Calu3 (cell line): ENCODE measurements at regions not wholly inside any gene's neighbourhood (a gene's known extent, or its start where the extent isn't known, plus 50 kb on each side); places are given as distances from the start of the nearest gene placed in this dataset.

Source experiments
- BruUV-seq: library from RNA; stranded (reverse); fragments of 400-500 nt; replicated peaks from 2 replicates; lab custom pipeline; 2021; lab: Mats Ljungman, UMichigan
- CTCF ChIA-PET: fragments of 300-600 bp; sonication (Branson Sonifier 250); formaldehyde crosslinking; loops from one replicate; lab custom pipeline; 2022; ENCODE audit warnings: antibody characterized with exemption; lab: Charles Lee
- DNase-seq: peaks from one replicate; pipeline ENCODE4 v3.0.0; 2022
- H3K27ac Mint-ChIP-seq: one replicate; pipeline ENCODE4 v1.8.0; 2022; ENCODE audit warnings: mixed read lengths; ENCODE audit not compliant: unreplicated experiment
- H3K27me3 Mint-ChIP-seq: one replicate; pipeline ENCODE4 v1.8.0; 2022; ENCODE audit warnings: mixed read lengths; ENCODE audit not compliant: unreplicated experiment
- H3K36me3 Mint-ChIP-seq: one replicate; pipeline ENCODE4 v1.8.0; 2022; ENCODE audit warnings: mild to moderate bottlenecking, moderate library complexity, mixed read lengths; ENCODE audit not compliant: insufficient read depth, unreplicated experiment
- H3K4me1 Mint-ChIP-seq: one replicate; pipeline ENCODE4 v1.8.0; 2022; ENCODE audit warnings: mild to moderate bottlenecking, low read depth, mixed read lengths; ENCODE audit not compliant: unreplicated experiment
- H3K4me3 Mint-ChIP-seq: one replicate; pipeline ENCODE4 v1.8.0; 2022; ENCODE audit warnings: mild to moderate bottlenecking, low read depth, moderate library complexity, mixed read lengths; ENCODE audit not compliant: unreplicated experiment
- H3K9me3 Mint-ChIP-seq: one replicate; pipeline ENCODE4 v1.8.0; 2022; ENCODE audit warnings: low read depth, mixed read lengths; ENCODE audit not compliant: unreplicated experiment
- intact Hi-C: fragments of 100-400 bp; cut with micrococcal nuclease; formaldehyde crosslinking; loops from one replicate; pipeline ENCODE4 v1.10.0; 2022; ENCODE audit not compliant: unreplicated experiment
- TF ChIP-seq, protein P1 (sequence below): fragments of 200-600 bp; IDR thresholded peaks from one replicate; pipeline ENCODE4 v1.8.0; 2022; ENCODE audit warnings: antibody characterized with exemption; ENCODE audit not compliant: unreplicated experiment

DNA sequence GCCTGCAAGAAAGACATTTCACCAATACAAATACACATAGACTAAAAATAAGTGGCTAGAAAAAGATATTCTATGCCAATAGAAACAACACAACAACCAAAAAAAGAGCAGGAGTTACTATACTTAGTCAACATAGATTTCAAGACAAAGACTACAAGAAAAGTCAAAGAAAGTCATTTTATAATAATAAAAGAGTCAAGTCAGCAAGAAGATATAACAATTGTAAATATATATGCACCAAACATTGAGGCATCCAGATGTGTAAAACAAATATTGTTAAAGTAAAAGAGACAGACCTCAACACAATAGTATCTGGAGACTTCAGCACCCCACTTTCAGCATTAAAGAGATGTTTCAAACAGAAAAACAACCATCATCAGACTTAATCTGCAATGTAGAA lies 104.6 kb downstream of the AMY1C start:
- H3K27me3 Mint-ChIP-seq, result no peaks in the 10 kb centered on the region
- no peaks in the 10 kb centered on the region for H3K4me1 Mint-ChIP-seq
- CTCF ChIA-PET, result no interaction called here
- DNase-seq, result no peak
- no peak overlapping the region for H3K4me3 Mint-ChIP-seq
- no TSS peak for BruUV-seq
- peaks cover 11% of the 10 kb centered on the region for H3K9me3 Mint-ChIP-seq
- TF ChIP-seq, protein P1, sequence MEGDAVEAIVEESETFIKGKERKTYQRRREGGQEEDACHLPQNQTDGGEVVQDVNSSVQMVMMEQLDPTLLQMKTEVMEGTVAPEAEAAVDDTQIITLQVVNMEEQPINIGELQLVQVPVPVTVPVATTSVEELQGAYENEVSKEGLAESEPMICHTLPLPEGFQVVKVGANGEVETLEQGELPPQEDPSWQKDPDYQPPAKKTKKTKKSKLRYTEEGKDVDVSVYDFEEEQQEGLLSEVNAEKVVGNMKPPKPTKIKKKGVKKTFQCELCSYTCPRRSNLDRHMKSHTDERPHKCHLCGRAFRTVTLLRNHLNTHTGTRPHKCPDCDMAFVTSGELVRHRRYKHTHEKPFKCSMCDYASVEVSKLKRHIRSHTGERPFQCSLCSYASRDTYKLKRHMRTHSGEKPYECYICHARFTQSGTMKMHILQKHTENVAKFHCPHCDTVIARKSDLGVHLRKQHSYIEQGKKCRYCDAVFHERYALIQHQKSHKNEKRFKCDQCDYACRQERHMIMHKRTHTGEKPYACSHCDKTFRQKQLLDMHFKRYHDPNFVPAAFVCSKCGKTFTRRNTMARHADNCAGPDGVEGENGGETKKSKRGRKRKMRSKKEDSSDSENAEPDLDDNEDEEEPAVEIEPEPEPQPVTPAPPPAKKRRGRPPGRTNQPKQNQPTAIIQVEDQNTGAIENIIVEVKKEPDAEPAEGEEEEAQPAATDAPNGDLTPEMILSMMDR, result no peak
- H3K27ac Mint-ChIP-seq, result no peak overlapping the region
- H3K36me3 Mint-ChIP-seq, result no peaks in the 10 kb centered on the region
- intact Hi-C loops, result no loop called here

DNA sequence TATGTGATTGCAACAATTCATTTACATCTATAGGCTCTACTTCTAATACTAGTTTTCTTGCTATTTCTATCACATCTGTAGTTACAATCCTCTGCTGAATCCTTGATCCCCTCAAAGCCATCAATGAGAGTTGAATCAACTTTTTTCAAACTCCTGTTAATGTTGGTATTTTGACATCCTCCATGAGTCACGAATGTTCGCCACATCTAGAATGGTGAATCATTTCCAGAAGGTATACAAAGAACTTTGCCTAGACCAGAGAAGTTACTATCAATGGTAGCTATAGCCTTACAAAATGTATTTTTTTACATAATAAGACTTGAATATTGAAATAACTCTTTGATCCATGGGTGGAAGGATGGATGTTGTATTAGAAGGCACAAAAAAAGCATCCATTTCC lies 110.0 kb downstream of the AMY1C start:
- TF ChIP-seq, protein P1, result no peak
- Mint-ChIP-seq H3K27ac (no peak overlapping the region), H3K4me1 (no peaks in the 10 kb centered on the region), H3K9me3 (peaks cover 4% of the 10 kb centered on the region), H3K27me3 (no peaks in the 10 kb centered on the region), H3K4me3 (no peak overlapping the region), H3K36me3 (no peaks in the 10 kb centered on the region)
- BruUV-seq, result no TSS peak
- DNase-seq, result no peak
- intact Hi-C loops, result no loop called here
- CTCF ChIA-PET, result no interaction called here

DNA sequence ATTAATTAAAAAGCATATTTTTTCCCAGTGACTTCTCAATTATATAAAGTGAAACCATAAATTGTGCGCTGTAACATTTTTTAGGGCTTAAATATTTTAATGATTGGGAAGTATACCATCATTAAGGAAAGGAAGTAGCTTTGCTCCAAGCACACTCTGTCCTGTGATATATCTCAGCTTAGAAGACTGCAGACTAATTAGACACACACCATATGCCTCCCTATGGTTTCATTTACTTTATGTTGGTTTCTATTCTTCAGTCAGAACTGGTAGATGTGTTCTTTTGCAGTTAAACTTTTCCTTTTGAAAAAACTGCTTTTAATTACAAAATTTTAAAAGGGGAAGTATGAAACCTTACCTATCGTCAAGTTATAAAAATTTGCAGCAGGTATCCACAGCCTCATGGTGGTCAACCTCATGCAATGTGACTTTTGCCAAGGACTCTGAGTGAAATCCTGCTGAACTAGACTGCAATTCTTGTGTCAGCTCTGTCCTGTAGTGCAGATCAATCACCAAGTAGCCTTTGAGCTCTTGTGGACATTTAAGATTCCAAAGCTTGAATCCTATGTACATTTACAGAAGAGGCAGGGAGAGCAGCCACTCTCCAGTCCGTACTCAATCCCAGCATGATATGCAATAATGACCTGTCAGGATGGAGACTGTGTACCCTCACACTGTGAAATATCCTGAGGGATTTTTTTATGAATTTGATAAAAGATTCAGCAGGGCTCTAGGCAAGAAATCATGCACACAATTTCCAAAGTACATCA lies 149.1 kb downstream of the AMY1C start:
- TF ChIP-seq, protein P1, result no peak
- H3K4me3 Mint-ChIP-seq, result no peak overlapping the region
- intact Hi-C loops, result no loop called here
- no peak overlapping the region for H3K27ac Mint-ChIP-seq
- H3K4me1 Mint-ChIP-seq, result no peaks in the 10 kb centered on the region
- CTCF ChIA-PET, result no interaction called here
- H3K36me3 Mint-ChIP-seq, result no peaks in the 10 kb centered on the region
- BruUV-seq, result no TSS peak
- no peak for DNase-seq
- H3K27me3 Mint-ChIP-seq, result no peaks in the 10 kb centered on the region
- peaks cover 2% of the 10 kb centered on the region for H3K9me3 Mint-ChIP-seq

DNA sequence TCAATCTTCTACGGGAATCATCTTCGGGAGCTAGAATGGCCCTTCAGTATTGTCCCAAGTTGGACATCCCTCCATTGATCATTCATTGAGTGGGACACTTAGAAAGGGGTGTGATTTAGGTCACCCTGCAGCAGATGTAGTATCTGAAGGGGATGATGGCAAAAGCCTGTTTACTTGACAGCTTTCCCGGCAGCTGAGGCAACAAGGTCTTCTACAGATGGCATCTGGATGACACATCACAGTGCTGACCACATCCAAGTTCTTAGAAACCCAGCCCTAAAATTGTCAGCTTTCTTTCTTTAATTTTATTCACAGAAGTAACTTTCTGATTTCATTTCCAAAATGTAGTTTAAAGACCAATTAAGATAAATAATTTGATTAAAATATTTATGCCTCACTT lies 150.3 kb downstream of the AMY1C start:
- no peaks in the 10 kb centered on the region for H3K36me3 Mint-ChIP-seq
- no peak overlapping the region for H3K4me3 Mint-ChIP-seq
- H3K9me3 Mint-ChIP-seq, result peaks cover 9% of the 10 kb centered on the region
- H3K27ac Mint-ChIP-seq, result no peak overlapping the region
- BruUV-seq, result no TSS peak
- H3K27me3 Mint-ChIP-seq, result no peaks in the 10 kb centered on the region
- no peaks in the 10 kb centered on the region for H3K4me1 Mint-ChIP-seq
- CTCF ChIA-PET, result no interaction called here
- intact Hi-C loops, result no loop called here
- DNase-seq, result no peak
- TF ChIP-seq, protein P1, result no peak
